Rectal smooth muscle tissue (tissue), 1 donor: ENCODE measurements at regions not wholly inside any gene's neighbourhood (a gene's known extent, or its start where the extent isn't known, plus 50 kb on each side); places are given as distances from the start of the nearest gene placed in this dataset.
"Not testable (repeated sequence)": the region's sequence is repeated elsewhere in the genome, so short reads cannot be mapped to it uniquely, and the experiment has no call there.

Experiments
- H3K27ac ChIP-seq: one replicate; pipeline ENCODE4 v1.7.0; 2013; ENCODE audit warnings: low read depth, low read length, inconsistent platforms
- H3K27me3 ChIP-seq: one replicate; pipeline ENCODE4 v1.7.0; 2013; ENCODE audit warnings: low read length; ENCODE audit not compliant: control insufficient read depth, insufficient read depth
- H3K36me3 ChIP-seq: one replicate; pipeline ENCODE4 v1.7.0; 2013; ENCODE audit warnings: low read length; ENCODE audit not compliant: control insufficient read depth, insufficient read depth
- H3K4me1 ChIP-seq: one replicate; pipeline ENCODE4 v1.7.0; 2013; ENCODE audit warnings: low read length; ENCODE audit not compliant: control insufficient read depth, insufficient read depth
- H3K4me3 ChIP-seq: one replicate; pipeline ENCODE4 v1.7.0; 2013; ENCODE audit warnings: low read length
- H3K9ac ChIP-seq: one replicate; pipeline ENCODE4 v1.7.0; 2013; ENCODE audit warnings: low read length

DNA sequence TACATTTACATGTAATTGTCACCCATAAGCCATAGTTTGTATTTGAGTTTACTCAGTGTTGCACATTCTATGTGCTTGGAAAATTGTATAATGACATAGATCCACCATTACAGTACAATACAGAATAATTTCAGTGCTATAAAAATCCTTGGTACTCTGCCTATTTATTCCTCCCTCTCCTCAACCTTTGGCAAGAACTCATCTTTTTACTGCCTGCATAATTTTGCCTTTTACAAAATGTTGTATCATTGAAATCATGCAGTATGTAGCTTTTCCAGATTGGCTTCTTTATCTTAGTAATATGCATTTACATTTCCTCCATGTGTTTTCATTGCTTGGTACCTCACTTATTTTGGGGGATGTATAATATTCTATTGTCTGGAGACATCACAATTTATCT lies 786.9 kb upstream of the SEMA6D start:
- Histone ChIP-seq H3K4me3 (no peak overlapping the region), H3K27ac (no peak overlapping the region), H3K27me3 (no peaks in the 10 kb centered on the region), H3K9ac (no peak overlapping the region), H3K4me1 (no peaks in the 10 kb centered on the region), H3K36me3 (no peaks in the 10 kb centered on the region)

DNA sequence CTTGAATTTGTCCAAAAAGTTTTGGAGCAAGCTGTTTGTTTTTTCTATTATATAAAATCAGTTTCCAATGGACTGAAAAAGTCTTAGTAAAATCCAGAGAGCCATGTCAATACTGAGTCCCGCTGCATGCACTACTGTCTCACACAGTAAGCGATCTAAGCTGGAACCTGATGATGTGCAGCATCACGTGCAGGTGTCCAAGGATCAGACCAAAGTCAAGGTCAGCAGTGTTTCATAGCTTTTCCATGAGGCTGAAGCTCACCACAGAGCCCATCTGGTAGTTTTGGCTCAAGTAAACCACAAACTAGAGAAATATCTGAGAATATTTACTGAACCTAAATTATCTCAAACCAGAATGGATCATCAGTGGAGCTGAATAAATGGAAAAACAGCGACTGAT lies 784.0 kb upstream of the SEMA6D start:
- Histone ChIP-seq H3K4me1 (no peaks in the 10 kb centered on the region), H3K9ac (no peak overlapping the region), H3K27ac (no peak overlapping the region), H3K4me3 (no peak overlapping the region), H3K36me3 (no peaks in the 10 kb centered on the region), H3K27me3 (no peaks in the 10 kb centered on the region)

DNA sequence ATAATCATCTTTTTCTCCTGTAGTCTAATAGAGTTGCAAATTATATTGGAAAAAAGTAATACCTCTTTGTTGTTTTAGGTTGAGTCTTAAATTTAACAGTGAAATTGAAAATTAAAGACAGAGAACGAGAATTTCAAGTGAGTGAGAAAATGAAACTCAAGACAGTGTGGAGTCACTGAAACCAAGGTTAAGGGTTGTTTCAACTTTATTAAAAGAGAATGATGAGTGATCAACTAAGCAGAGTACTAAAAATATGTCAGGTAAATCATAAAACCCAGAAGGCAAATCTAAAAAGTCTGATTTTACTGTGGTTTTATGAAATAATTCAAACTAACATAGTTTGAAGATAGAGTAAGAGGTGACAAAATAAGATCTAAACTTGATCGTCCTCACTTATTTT lies 782.5 kb upstream of the SEMA6D start:
- H3K36me3 ChIP-seq: no peaks in the 10 kb centered on the region
- no peak overlapping the region for H3K9ac ChIP-seq
- no peak overlapping the region for H3K27ac ChIP-seq
- H3K4me1 ChIP-seq: no peaks in the 10 kb centered on the region
- H3K4me3 ChIP-seq: no peak overlapping the region
- no peaks in the 10 kb centered on the region for H3K27me3 ChIP-seq

DNA sequence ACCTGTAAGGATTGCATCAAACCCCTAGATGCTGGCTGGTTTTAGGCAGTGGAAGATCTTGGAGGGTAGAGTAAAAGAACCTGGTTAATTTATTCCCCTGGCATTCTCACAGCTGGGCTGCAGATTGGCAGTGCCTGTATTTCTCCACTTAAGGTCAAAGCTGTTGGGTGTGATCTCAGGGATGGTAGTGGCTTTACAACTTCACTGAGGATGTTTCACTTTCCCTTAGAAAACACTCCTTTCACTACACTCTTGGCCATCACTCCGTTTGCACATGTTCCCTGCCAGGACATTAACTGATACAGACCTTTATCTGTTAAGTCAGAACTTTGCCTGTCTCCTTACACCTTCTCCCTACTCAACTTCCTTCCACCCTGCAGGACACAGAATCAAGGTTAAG lies 779.1 kb upstream of the SEMA6D start:
- no peak overlapping the region for H3K4me3 ChIP-seq
- no peaks in the 10 kb centered on the region for H3K36me3 ChIP-seq
- H3K27me3 ChIP-seq: no peaks in the 10 kb centered on the region
- H3K27ac ChIP-seq: no peak overlapping the region
- H3K4me1 ChIP-seq: no peaks in the 10 kb centered on the region
- H3K9ac ChIP-seq: no peak overlapping the region

DNA sequence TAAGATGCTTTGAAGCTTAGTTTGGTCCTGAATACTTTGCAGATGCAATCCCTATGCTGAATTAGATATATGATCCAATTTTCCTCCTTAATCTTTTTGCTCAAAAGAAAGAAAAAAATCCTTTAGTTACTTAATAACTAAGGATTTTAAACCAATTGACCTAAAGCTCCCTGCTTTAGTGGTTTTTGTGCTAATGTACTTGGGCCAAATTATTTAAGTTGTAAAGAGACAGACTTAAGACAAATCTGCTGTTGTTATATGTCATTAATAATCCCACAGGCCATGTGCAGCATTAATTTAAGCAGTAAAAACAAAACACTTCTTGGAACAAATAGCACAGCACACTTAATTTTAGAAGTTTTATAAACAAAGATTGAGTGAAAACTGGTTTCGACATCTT lies 776.1 kb upstream of the SEMA6D start:
- Histone ChIP-seq H3K4me1 (no peaks in the 10 kb centered on the region), H3K27me3 (no peaks in the 10 kb centered on the region), H3K4me3 (no peak overlapping the region), H3K36me3 (no peaks in the 10 kb centered on the region), H3K9ac (no peak overlapping the region), H3K27ac (no peak overlapping the region)

DNA sequence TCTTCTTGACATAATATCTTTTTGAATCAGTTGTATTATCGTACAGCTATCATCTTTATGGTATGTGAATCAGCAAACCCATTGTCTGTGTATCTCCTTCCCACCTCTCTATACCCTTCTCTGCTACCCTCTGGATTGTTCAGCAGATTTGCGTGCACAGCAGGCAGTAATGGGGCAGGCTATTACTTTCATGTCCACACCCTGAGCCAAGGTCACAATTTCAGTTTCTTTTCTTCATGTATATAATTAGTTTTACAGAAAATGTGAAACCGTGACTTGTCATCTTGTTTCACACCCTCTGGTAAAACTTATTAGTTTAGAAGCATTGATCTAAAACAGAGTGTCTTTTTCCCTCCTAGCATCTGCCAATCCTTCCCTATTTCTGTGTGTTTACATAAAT lies 770.4 kb upstream of the SEMA6D start:
- Histone ChIP-seq H3K9ac (no peak overlapping the region), H3K27me3 (no peaks in the 10 kb centered on the region), H3K27ac (no peak overlapping the region), H3K4me1 (no peaks in the 10 kb centered on the region), H3K36me3 (no peaks in the 10 kb centered on the region), H3K4me3 (no peak overlapping the region)

DNA sequence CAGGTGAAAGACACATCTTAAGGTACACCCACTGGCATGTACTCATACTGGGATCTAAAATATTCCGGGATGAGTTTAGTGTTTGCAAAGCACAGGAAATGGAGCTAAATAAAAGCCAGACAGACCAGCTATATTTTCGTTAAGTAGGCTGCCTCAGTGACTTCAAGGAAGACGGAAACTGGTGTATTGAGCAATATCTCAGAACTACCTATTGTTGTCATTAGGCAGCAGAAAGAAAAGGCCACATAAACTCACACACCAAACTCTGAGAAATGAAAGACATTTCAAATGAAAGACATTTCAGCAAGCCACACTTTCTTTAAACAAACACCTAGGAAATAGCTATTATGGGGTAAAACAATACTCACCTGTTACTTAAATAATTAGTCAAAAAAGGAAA lies 761.7 kb upstream of the SEMA6D start:
- Histone ChIP-seq H3K4me1 (no peaks in the 10 kb centered on the region), H3K4me3 (no peak overlapping the region), H3K27me3 (no peaks in the 10 kb centered on the region), H3K9ac (no peak overlapping the region), H3K36me3 (no peaks in the 10 kb centered on the region), H3K27ac (no peak overlapping the region)

DNA sequence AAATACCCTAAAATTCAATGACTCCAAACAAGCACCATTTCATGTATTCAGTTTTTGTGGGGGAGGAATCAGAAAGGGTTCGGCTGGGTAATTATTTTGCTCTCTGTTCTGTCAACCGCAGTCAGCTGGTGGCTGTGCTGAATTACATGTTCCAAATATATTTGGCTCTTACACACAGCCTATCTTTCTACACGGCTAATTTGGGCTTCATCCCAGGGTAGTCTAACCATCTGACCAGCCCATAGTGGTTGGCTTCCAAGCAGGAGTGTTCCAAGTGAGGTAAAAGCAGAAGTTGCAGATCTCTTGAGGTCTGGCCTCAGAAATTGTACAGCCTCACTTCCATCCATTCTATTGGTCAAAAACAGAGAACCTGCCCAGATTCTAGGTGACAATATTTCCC lies 760.8 kb upstream of the SEMA6D start:
- Histone ChIP-seq H3K4me1 (peaks cover 5% of the 10 kb centered on the region), H3K27me3 (no peaks in the 10 kb centered on the region), H3K36me3 (no peaks in the 10 kb centered on the region), H3K9ac (no peak overlapping the region), H3K4me3 (no peak overlapping the region), H3K27ac (no peak overlapping the region)

DNA sequence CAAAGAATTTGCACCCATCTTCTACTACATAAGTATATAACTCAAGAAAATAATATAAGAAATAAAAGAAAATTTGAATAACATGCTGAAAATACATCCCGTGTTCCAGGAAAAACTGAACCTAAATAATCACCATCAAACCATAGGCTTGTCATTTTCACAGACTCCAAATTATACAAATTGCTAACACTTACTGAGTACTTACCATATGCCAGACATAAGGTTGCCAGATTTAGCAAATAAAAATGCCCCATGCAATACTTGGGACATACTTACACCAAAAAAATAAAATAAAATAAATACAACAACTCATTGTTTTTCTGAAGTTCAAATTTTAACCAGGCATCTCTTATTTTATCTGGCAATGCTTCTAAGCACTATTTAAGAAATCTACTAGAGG lies 760.4 kb upstream of the SEMA6D start:
- no peak overlapping the region for H3K4me3 ChIP-seq
- no peak overlapping the region for H3K9ac ChIP-seq
- no peak overlapping the region for H3K27ac ChIP-seq
- no peaks in the 10 kb centered on the region for H3K36me3 ChIP-seq
- no peaks in the 10 kb centered on the region for H3K27me3 ChIP-seq
- peaks cover 6% of the 10 kb centered on the region for H3K4me1 ChIP-seq

DNA sequence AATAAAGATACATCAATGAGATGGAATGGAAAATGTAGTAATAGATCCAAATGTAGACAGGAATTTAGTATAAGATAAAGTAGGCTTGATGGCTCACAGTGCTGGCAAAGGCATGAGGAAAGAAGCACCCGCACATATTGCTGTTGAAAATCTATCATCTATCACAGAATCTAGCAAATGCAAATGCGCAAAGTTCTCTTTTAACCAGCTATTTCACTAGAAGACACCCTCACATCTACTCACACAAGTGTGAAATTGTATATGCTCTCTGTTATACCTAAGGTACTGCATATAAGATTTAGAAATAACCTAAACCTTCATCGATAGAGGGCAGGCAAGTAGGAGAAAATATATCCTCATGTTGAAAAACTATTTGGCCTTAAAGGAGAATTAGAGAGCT lies 756.7 kb upstream of the SEMA6D start:
- no peak overlapping the region for H3K4me3 ChIP-seq
- no peak overlapping the region for H3K9ac ChIP-seq
- no peaks in the 10 kb centered on the region for H3K27me3 ChIP-seq
- no peaks in the 10 kb centered on the region for H3K36me3 ChIP-seq
- no peak overlapping the region for H3K27ac ChIP-seq
- peaks cover 6% of the 10 kb centered on the region for H3K4me1 ChIP-seq

DNA sequence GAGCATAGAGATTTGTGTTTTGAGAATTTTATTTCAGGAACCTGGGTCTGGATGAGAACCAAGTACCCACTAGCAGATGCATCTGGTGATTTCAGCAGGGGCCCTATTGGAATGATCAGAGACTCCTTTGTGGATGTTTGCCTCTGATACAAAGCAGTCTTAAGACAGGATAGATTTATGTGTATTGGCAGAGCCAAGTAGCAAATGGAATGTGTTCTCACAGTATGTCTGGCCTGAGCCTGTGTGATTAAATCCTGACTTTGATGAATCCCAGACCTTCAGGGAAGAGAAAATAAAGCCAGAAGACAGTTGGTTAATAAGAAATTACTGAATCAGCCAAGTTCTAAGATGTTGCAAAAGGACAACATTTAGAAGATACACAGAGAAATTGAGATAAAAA lies 755.5 kb upstream of the SEMA6D start:
- H3K27ac ChIP-seq: no peak overlapping the region
- H3K9ac ChIP-seq: no peak overlapping the region
- H3K4me1 ChIP-seq: peaks cover 6% of the 10 kb centered on the region
- no peaks in the 10 kb centered on the region for H3K27me3 ChIP-seq
- no peak overlapping the region for H3K4me3 ChIP-seq
- H3K36me3 ChIP-seq: no peaks in the 10 kb centered on the region

DNA sequence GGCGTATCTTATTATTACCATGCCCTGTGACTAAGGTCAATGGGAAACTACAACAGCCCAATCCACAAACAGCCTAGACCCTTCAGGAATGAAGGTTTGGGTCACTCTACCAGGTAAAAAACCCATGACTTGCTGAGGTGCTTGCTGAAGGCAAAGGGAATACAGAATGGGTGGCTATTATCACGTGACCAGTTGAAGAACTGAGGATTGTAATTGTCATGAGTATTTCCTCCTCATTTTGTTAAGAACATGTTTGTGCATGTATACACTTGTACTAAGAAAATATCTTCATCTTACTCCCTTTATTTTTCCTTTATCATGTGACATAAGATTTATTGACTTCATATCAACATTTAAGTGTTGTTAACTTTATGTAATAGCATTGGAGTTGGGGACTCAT lies 729.2 kb upstream of the SEMA6D start:
- not testable (repeated sequence) for H3K4me1 ChIP-seq

DNA sequence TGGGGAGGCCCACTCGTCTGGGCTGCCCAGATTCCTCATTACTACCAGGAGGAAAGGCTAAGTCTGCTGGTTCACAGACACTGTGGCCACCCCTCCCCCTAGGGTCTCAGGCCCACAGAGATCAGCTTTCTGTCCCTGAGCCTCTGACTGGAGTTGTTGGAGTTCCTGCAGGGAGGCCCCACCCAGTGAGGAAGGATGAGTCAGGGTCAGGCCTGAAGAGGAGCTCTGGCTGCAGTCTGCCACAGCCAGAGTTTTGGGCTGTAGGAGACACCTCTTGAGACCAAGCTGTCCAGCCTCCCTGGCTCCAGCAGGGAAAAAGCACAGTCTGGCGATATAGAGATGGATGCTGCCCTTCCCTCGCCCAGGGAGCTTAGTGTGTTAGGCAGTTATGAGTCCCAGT lies 720.9 kb upstream of the SEMA6D start:
- H3K4me3 ChIP-seq: no peak overlapping the region
- no peaks in the 10 kb centered on the region for H3K4me1 ChIP-seq
- H3K9ac ChIP-seq: no peak overlapping the region
- H3K27me3 ChIP-seq: no peaks in the 10 kb centered on the region
- no peaks in the 10 kb centered on the region for H3K36me3 ChIP-seq
- H3K27ac ChIP-seq: no peak overlapping the region

More for the DNA sequence above, 729.2 kb upstream of the SEMA6D start:
- not testable (repeated sequence) for H3K9ac ChIP-seq, H3K36me3 ChIP-seq, H3K4me3 ChIP-seq, H3K27me3 ChIP-seq, H3K27ac ChIP-seq

DNA sequence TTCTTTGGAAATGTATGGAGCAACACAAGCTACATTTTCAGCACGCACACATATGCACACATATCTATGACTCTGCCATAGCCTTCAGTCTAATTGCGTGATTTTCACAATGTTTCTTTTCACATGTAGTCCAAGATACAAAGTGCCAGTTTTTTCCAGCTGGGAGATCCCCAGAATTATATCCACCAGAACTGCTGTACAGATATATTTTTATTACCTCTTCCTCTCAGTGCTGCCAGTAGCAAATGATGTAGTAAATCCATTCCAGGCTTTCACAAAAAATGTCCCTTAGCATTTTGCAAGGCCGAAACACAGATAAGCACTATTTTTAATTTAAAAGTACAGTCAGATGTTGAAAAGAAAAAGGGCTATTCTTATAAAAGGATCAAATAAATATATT lies 719.8 kb upstream of the SEMA6D start:
- no peak overlapping the region for H3K27ac ChIP-seq
- no peak overlapping the region for H3K9ac ChIP-seq
- no peaks in the 10 kb centered on the region for H3K27me3 ChIP-seq
- H3K4me3 ChIP-seq: no peak overlapping the region
- no peaks in the 10 kb centered on the region for H3K4me1 ChIP-seq
- no peaks in the 10 kb centered on the region for H3K36me3 ChIP-seq
